Loucy (cell line): ENCODE measurements at regions not wholly inside any gene's neighbourhood (a gene's known extent, or its start where the extent isn't known, plus 50 kb on each side); places are given as distances from the start of the nearest gene placed in this dataset.

Experiments
- H2AFZ ChIP-seq: fragments of 200-600 bp; sonication (generic); 2 replicates; pipeline ENCODE4 v1.6.0; 2016; ENCODE audit warnings: antibody characterized with exemption, mild to moderate bottlenecking, low read length, moderate library complexity
- H3F3A ChIP-seq: fragments of 200-600 bp; 2 replicates; pipeline ENCODE4 v1.6.0; 2016; ENCODE audit warnings: antibody characterized with exemption, low read depth, mild to moderate bottlenecking
- H3K27me3 ChIP-seq: fragments of 200-600 bp; sonication (generic); 2 replicates; pipeline ENCODE4 v1.6.1; 2014; ENCODE audit warnings: low read length, mild to moderate bottlenecking; ENCODE audit not compliant: insufficient read depth, poor library complexity, severe bottlenecking
- H3K36me3 ChIP-seq: fragments of 200-600 bp; sonication (generic); 2 replicates; pipeline ENCODE4 v1.6.1; 2016; ENCODE audit warnings: low read length; ENCODE audit not compliant: insufficient read depth
- H3K4me1 ChIP-seq: fragments of 200-600 bp; sonication (generic); 2 replicates; pipeline ENCODE4 v1.5.1; 2014; ENCODE audit warnings: low read length, mild to moderate bottlenecking; ENCODE audit not compliant: insufficient read depth, poor library complexity, severe bottlenecking
- H3K4me2 ChIP-seq: fragments of 200-600 bp; sonication (generic); 2 replicates; pipeline ENCODE4 v1.6.0; 2014; ENCODE audit warnings: antibody characterized with exemption, low read length, low read depth, mild to moderate bottlenecking; ENCODE audit not compliant: poor library complexity, severe bottlenecking
- H3K4me3 ChIP-seq: fragments of 200-600 bp; sonication (generic); 2 replicates; pipeline ENCODE4 v1.5.1; 2014; ENCODE audit warnings: low read length, mild to moderate bottlenecking, mixed read lengths; ENCODE audit not compliant: poor library complexity, severe bottlenecking
- H3K79me2 ChIP-seq: fragments of 200-600 bp; sonication (generic); 2 replicates; pipeline ENCODE4 v1.6.1; 2014; ENCODE audit warnings: low read length; ENCODE audit not compliant: insufficient read depth
- H3K9ac ChIP-seq: fragments of 200-600 bp; sonication (generic); 2 replicates; pipeline ENCODE4 v1.6.0; 2014; ENCODE audit warnings: mild to moderate bottlenecking, low read depth, low read length, moderate library complexity; ENCODE audit not compliant: poor library complexity, severe bottlenecking
- H3K9me2 ChIP-seq: fragments of 200-600 bp; sonication (generic); replicated peaks from 2 replicates; pipeline ENCODE4 v1.6.1; 2016; ENCODE audit warnings: low read depth, low read length, mixed read lengths
- H3K9me3 ChIP-seq: fragments of 200-600 bp; sonication (generic); 2 replicates; pipeline ENCODE4 v1.6.1; 2014; ENCODE audit warnings: mild to moderate bottlenecking, antibody characterized with exemption, low read length, low read depth; ENCODE audit not compliant: insufficient read depth
- H4K20me1 ChIP-seq: fragments of 200-600 bp; sonication (generic); 2 replicates; pipeline ENCODE4 v1.6.0; 2014; ENCODE audit warnings: antibody characterized with exemption, low read length, mild to moderate bottlenecking; ENCODE audit not compliant: insufficient read depth, poor library complexity, severe bottlenecking
- EZH2phosphoT487 ChIP-seq: fragments of 200-600 bp; IDR thresholded peaks from 2 replicates; pipeline ENCODE4 v1.6.1; 2018; ENCODE audit warnings: antibody characterized with exemption, mild to moderate bottlenecking, moderate library complexity, borderline replicate concordance
- TF ChIP-seq, protein P1 (sequence below): fragments of 200-600 bp; sonication (generic); conservative IDR thresholded peaks from 2 replicates; pipeline ENCODE4 v1.5.1; 2014; ENCODE audit warnings: mild to moderate bottlenecking, antibody characterized with exemption, low read length

GRCh38 chr4:126250006-126250405 is 935.3 kb downstream of the FAT4 start:
- no peaks in the 10 kb centered on the region for H4K20me1 ChIP-seq
- H3K4me1 ChIP-seq, result no peaks in the 10 kb centered on the region
- no peaks in the 10 kb centered on the region for H3K79me2 ChIP-seq
- H3K36me3 ChIP-seq, result no peaks in the 10 kb centered on the region
- no peak overlapping the region for H3K9ac ChIP-seq
- no peak overlapping the region for H3K4me3 ChIP-seq
- no peak overlapping the region for H2AFZ ChIP-seq
- H3F3A ChIP-seq, result no peaks in the 10 kb centered on the region
- no peak overlapping the region for H3K4me2 ChIP-seq
- no peaks in the 10 kb centered on the region for H3K27me3 ChIP-seq
- no peaks in the 10 kb centered on the region for H3K9me2 ChIP-seq
- no peak for TF ChIP-seq EZH2phosphoT487
- TF ChIP-seq, protein P1, sequence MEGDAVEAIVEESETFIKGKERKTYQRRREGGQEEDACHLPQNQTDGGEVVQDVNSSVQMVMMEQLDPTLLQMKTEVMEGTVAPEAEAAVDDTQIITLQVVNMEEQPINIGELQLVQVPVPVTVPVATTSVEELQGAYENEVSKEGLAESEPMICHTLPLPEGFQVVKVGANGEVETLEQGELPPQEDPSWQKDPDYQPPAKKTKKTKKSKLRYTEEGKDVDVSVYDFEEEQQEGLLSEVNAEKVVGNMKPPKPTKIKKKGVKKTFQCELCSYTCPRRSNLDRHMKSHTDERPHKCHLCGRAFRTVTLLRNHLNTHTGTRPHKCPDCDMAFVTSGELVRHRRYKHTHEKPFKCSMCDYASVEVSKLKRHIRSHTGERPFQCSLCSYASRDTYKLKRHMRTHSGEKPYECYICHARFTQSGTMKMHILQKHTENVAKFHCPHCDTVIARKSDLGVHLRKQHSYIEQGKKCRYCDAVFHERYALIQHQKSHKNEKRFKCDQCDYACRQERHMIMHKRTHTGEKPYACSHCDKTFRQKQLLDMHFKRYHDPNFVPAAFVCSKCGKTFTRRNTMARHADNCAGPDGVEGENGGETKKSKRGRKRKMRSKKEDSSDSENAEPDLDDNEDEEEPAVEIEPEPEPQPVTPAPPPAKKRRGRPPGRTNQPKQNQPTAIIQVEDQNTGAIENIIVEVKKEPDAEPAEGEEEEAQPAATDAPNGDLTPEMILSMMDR, result no peak
- no peaks in the 10 kb centered on the region for H3K9me3 ChIP-seq

DNA sequence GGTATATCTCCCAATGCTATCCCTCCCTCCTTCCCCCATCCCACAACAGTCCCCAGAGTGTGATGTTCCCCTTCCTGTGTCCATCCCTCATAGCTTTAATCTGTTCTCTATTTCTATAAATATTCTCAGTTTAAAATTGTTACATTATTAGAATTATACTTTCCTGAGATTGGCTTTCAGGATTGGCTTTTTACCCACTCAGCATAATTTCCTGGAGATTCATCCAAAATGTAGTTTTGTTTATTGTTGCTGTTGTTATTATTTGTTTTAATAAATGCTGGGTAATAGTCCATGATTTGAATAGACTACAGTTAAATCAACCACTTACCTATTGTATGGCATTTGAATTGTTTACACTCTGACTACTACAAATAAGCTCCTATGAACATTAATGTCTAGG is 936.4 kb downstream of the FAT4 start:
- H3K4me2 ChIP-seq, result no peak overlapping the region
- H3K79me2 ChIP-seq, result no peaks in the 10 kb centered on the region
- no peaks in the 10 kb centered on the region for H3K27me3 ChIP-seq
- H3K36me3 ChIP-seq, result no peaks in the 10 kb centered on the region
- H4K20me1 ChIP-seq, result no peaks in the 10 kb centered on the region
- H3K9me2 ChIP-seq, result no peaks in the 10 kb centered on the region
- no peaks in the 10 kb centered on the region for H3K4me1 ChIP-seq
- no peak for TF ChIP-seq EZH2phosphoT487
- TF ChIP-seq, protein P1, result no peak
- H3K4me3 ChIP-seq, result no peak overlapping the region
- no peak overlapping the region for H2AFZ ChIP-seq
- no peaks in the 10 kb centered on the region for H3F3A ChIP-seq
- H3K9me3 ChIP-seq, result no peaks in the 10 kb centered on the region
- no peak overlapping the region for H3K9ac ChIP-seq

- H3K36me3 ChIP-seq, result no peaks in the 10 kb centered on the region
- TF ChIP-seq EZH2phosphoT487, result no peak
- TF ChIP-seq, protein P1, result no peak
- no peak overlapping the region for H3K9ac ChIP-seq
These were observed 947.9 kb downstream of the FAT4 start for GRCh38 chr4:126262665-126263064.

More at GRCh38 chr4:126262665-126263064, 947.9 kb downstream of the FAT4 start:
- Histone ChIP-seq H3K79me2 (no peaks in the 10 kb centered on the region), H3K9me3 (no peaks in the 10 kb centered on the region), H3K4me1 (no peaks in the 10 kb centered on the region), H3K4me2 (no peak overlapping the region), H2AFZ (no peak overlapping the region), H3K4me3 (no peak overlapping the region), H3F3A (no peaks in the 10 kb centered on the region), H3K9me2 (no peaks in the 10 kb centered on the region), H3K27me3 (no peaks in the 10 kb centered on the region), H4K20me1 (no peaks in the 10 kb centered on the region)
